Nephron (organoid): ENCODE measurements at regions not wholly inside any gene's neighbourhood (a gene's known extent, or its start where the extent isn't known, plus 50 kb on each side); places are given as distances from the start of the nearest gene placed in this dataset.

ENCODE experiments used
- H3K27ac Mint-ChIP-seq, 3 experiments: 2 replicates each; pipeline ENCODE4 v1.8.0; 2020; ENCODE audit warnings: mixed read lengths in 3 of 3, mild to moderate bottlenecking in 2 of 3, moderate library complexity in 1 of 3
- H3K27me3 Mint-ChIP-seq: 2 replicates; pipeline ENCODE4 v1.8.0; 2021; ENCODE audit warnings: low read depth, mild to moderate bottlenecking, moderate library complexity, mixed read lengths
- H3K36me3 Mint-ChIP-seq: 2 replicates; pipeline ENCODE4 v1.8.0; 2020; ENCODE audit warnings: low read depth, mixed read lengths
- H3K4me1 Mint-ChIP-seq: 2 replicates; pipeline ENCODE4 v1.8.0; 2020; ENCODE audit warnings: mixed read lengths
- H3K4me3 Mint-ChIP-seq, 3 experiments: 2 replicates each; pipeline ENCODE4 v1.8.0; 2020; ENCODE audit warnings: mild to moderate bottlenecking in 3 of 3, mixed read lengths in 3 of 3, moderate library complexity in 2 of 3
- H3K9me3 Mint-ChIP-seq: 2 replicates; pipeline ENCODE4 v1.8.0; 2020; ENCODE audit warnings: mixed read lengths
- TF ChIP-seq, protein P1 (sequence below), 3 experiments: fragments of 200-600 bp; sonication (generic); IDR thresholded peaks; one replicate each; pipeline ENCODE4 v1.5.0; 2021; ENCODE audit warnings: antibody characterized with exemption in 3 of 3; ENCODE audit not compliant: unreplicated experiment in 3 of 3

DNA sequence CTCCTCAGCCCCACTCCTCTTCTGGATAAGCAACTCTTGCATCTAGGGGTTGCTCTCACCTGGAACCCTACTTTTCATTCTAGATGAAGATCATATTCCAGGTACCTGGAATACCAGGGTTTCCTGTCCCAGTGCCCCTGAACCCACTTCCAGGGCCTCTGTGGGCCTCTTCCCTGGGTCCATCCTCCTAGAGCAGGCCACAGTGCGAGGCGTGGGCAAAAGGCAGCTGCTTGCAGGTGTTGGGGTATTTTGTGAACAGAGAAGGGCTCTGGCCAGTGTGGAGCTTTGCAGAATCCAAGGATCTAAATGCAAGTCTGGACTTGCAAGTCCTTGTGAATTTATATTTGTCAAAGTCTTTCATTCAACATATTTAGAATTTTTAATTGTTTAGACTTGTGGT, 240.4 kb upstream of the POU3F1 start:
- Mint-ChIP-seq H3K4me1 (peaks cover 11% of the 10 kb centered on the region), H3K27ac (no peak overlapping the region), H3K27me3 (peaks cover 37% of the 10 kb centered on the region), H3K9me3 (no peaks in the 10 kb centered on the region), H3K4me3 (no peak overlapping the region), H3K36me3 (no peaks in the 10 kb centered on the region)
- TF ChIP-seq, protein P1, sequence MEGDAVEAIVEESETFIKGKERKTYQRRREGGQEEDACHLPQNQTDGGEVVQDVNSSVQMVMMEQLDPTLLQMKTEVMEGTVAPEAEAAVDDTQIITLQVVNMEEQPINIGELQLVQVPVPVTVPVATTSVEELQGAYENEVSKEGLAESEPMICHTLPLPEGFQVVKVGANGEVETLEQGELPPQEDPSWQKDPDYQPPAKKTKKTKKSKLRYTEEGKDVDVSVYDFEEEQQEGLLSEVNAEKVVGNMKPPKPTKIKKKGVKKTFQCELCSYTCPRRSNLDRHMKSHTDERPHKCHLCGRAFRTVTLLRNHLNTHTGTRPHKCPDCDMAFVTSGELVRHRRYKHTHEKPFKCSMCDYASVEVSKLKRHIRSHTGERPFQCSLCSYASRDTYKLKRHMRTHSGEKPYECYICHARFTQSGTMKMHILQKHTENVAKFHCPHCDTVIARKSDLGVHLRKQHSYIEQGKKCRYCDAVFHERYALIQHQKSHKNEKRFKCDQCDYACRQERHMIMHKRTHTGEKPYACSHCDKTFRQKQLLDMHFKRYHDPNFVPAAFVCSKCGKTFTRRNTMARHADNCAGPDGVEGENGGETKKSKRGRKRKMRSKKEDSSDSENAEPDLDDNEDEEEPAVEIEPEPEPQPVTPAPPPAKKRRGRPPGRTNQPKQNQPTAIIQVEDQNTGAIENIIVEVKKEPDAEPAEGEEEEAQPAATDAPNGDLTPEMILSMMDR (IDR thresholded peaks at IDR 0.05; ENCODE audit: unreplicated experiment in 3 of 3): no peak

DNA sequence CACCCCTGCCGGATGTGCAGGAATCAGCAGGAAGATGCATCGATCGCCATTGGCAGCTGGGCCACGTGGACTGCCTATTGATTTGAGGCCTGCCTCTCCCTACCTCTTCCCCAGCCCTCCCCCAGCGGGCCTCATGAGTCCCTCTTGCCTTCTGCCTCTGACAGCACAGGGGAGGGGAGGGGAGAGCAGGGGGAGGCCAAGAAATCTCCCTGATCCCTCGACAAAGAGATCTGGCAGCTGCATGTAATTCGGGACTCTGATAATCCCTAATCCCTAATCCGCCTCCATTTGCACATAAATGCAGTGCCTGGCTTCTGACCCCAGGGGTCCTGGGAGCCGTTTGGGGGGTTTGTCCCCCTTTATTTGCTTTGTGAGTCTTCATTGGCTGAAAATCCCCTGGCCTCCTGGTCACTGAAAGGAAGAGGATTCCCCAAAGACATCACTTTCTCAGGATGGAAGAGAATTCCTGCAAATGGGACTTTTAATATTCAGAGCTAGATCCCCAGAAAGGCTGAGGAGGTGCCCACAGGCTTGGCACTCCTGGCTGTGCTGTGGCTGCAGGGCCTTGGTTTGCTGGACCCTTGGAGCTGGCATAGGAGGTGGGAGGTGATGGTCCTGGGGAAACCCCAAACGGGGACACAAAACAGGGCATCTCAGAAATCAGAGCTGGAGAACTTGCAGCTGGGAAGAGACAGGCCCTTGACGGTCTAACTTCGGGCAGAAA, 239.4 kb upstream of the POU3F1 start:
- Mint-ChIP-seq H3K27me3 (peaks cover 32% of the 10 kb centered on the region), H3K4me3 (no peak overlapping the region), H3K4me1 (peaks cover under 1% of the 10 kb centered on the region), H3K9me3 (no peaks in the 10 kb centered on the region), H3K36me3 (no peaks in the 10 kb centered on the region), H3K27ac (no peak overlapping the region)
- TF ChIP-seq, protein P1 (IDR thresholded peaks at IDR 0.05; ENCODE audit: unreplicated experiment in 3 of 3): no peak

- no peaks in the 10 kb centered on the region for H3K36me3 Mint-ChIP-seq
- H3K4me3 Mint-ChIP-seq: no peak overlapping the region
- H3K27me3 Mint-ChIP-seq: peaks cover 27% of the 10 kb centered on the region
- H3K9me3 Mint-ChIP-seq: peaks cover 5% of the 10 kb centered on the region
- H3K4me1 Mint-ChIP-seq: no peaks in the 10 kb centered on the region
- no peak overlapping the region for H3K27ac Mint-ChIP-seq
- TF ChIP-seq, protein P1 (IDR thresholded peaks at IDR 0.05; ENCODE audit: unreplicated experiment in 3 of 3): no peak
Measured at GRCh38 chr1:38284953-38285352, 238.4 kb upstream of the POU3F1 start.

DNA sequence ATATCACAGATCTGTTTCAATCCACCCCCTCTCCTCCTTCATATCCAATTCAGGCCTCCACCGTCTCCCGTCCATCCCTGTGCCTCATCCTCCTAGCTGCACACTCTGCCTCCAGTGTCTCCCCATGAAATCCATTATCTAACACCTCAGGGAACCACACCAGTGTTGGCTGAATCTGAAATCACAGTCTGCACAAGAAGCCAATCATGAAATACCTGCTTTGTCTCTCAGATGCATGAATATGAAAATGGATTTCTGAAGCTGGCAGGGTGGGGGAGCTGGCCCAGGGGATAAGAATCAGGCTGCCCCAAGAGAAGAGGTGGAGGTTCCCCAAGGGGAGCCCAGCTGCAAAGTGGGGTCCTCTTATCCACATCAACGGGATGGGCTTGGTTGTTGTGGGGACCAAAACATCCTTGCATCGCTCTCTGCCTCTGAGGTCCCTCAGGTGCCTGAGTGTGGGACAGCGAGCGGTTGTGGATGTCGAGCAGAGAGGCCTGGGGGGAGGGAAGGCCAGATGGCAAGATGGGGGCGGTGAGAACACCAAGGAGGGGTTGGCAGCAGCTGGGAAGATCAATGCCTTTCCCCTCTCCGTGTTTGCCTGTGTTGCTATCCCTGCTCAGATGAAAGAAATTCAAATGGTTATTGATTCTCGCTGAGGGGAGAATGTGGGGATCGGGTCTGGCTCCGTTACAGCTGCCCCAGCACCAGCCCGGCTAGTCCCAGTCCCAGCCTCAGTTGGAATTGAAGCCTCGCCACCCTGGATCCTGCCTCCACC, 237.3 kb upstream of the POU3F1 start:
- no peak overlapping the region for H3K4me3 Mint-ChIP-seq
- peaks cover 13% of the 10 kb centered on the region for H3K9me3 Mint-ChIP-seq
- H3K27ac Mint-ChIP-seq: no peak overlapping the region
- TF ChIP-seq, protein P1 (IDR thresholded peaks at IDR 0.05; ENCODE audit: unreplicated experiment in 3 of 3): no peak
- peaks cover 25% of the 10 kb centered on the region for H3K27me3 Mint-ChIP-seq
- H3K4me1 Mint-ChIP-seq: no peaks in the 10 kb centered on the region
- peaks cover 3% of the 10 kb centered on the region for H3K36me3 Mint-ChIP-seq

DNA sequence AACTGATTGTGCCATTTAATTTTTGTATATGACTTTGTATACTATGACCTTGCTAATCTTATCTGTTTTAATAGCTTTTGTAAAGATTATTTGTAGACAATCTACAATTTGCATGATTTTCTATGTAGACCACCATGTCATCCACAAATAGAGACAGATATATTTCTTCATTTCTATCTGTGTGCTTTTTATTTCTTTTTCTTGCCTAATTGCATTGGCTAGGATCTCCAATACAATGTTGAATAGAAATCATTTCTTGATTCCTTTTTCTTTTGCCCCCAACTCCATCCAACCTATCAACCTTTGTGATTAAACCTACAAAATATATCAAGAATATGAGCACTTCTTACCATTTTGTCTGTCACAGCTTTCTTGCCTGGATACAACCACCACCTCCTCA, 232.6 kb upstream of the POU3F1 start:
- TF ChIP-seq, protein P1 (IDR thresholded peaks at IDR 0.05; ENCODE audit: unreplicated experiment in 3 of 3): no peak
- Mint-ChIP-seq H3K36me3 (peaks cover 3% of the 10 kb centered on the region), H3K9me3 (peaks cover 26% of the 10 kb centered on the region), H3K4me3 (no peak overlapping the region), H3K27ac (no peak overlapping the region), H3K4me1 (peaks cover 2% of the 10 kb centered on the region), H3K27me3 (peaks cover 20% of the 10 kb centered on the region)
